ENCODE measurements at regions not wholly inside any gene's neighbourhood (a gene's known extent, or its start where the extent isn't known, plus 50 kb on each side); places are given as distances from the start of the nearest gene placed in this dataset.
"Not testable (repeated sequence)": the region's sequence is repeated elsewhere in the genome, so short reads cannot be mapped to it uniquely, and the experiment has no call there.

DNA sequence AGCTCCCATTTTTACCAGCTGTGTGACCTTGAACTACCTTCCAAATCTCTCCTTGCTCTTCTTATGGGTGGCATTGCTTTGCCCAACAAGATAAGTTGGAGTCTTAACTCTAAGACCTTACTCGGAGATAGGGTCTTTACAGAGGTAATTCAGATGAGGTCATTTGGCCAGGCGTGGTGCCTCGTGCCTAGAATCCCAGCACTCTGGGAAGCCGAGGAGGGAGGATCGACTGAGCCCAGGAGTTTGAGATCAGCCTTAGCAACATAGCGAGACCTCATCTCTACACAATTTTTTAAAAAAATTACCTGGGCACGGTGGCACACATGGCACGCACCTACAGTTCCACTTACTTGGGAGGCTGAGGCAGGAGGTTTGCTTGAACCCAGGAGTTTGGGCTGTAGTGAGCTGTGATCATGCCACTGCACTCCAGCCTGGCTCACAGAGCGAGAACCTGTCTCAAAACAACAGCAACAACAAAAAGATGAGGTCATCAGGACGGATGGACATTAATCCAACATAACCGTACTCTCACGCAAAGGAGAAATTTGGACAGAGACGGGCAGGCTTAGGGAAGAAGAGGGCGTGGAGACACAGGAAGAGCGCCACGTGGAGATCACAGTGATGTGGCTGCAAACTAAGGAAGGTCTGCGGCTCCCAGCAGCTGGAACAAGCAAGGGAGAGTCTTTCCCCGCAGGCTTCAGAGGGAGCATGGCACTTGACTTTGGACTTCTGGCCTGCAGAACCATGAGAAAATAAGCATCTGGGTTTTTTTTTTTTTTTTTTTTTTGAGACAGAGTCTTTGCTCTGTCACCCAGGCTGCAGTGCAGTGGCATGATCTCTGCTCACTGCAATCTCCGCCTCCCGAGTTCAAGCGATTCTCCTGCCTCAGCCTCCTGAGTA, 122.3 kb upstream of the CARD11 start:
- no peak for DNase-seq

DNA sequence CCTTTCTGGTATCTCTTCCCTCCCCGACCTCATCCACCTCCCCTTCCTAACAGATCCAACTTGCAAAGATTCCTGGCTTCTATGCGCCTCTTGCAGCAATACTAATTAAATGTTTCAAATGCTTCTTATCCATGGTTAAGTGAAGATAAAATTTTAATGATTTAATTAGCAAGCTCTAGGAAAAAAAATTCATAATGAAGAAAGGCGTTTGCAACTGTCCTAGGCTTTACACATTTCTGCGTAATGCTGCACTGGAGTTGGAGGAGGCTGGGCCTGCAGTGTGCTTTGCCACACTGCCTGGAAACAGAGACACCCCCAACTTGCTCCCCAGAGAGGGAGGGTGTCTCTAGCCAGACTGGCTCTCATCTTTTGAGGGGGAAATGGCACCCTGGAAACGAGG, 123.9 kb upstream of the CARD11 start:
- DNase-seq = no peak

DNA sequence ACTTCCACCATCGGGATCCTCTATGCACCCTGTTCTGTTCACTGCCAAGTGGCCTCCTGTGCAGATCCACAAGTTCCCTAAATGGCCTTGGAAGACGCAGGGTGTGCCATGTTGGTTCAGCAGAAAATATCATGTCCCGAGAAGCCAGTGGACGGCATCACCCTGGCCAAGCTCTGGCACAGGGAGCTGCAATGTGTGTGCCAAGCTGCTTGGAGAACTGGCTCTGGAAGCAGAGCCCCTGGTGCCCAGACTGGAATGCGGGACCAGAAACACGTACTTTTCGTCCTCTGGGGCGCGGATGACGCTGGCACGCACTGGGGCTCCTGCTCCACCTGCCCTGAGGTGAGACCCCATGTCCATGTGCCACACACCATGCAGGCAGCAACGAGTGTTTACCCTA, 124.7 kb upstream of the CARD11 start:
- no peak for DNase-seq

DNA sequence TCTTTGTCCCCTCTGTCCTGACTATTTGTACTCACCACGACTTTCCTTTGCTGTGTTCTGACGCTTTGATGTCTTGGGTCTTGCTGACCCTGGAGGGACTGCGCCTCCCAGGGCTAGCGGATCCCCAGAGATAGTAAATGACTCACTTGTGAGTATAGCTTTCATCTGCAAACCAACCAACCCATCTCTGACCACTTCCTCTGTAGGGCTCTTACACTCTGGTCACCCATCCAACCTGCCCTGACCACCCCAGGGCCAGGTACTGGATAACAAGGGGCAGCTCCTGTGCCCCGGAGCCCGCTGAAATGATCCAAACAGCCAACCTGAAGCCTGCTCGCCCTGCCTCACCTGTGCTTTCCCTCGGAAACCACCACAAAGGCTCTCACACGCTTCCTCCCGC, 125.2 kb upstream of the CARD11 start:
- no peak for DNase-seq

DNA sequence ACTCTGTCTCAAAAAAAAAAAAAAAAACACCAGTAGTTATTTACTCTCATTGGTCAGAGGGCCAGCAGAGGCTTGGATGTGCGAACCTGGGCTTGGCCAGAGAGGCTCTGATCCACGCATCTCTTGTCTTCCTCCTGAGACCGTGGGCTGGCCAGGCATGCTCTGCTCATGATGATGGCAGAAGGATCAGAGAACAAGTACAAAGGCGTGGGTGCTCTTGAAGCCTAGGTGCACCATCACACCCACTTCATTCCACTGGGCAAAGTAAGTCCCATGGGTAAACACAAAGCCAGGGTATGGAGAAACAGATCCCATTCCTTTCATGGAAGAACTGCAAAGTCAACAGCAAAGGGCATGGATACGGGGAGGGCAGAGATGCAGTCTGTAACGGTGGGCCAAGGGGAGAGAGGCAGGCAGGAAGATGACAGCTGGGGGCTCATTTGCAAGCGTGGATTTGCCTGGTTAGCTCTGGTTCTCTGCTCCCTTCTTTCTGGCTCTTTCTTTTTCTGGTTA, 128.2 kb upstream of the SDK1 start:
- no peak for DNase-seq

DNA sequence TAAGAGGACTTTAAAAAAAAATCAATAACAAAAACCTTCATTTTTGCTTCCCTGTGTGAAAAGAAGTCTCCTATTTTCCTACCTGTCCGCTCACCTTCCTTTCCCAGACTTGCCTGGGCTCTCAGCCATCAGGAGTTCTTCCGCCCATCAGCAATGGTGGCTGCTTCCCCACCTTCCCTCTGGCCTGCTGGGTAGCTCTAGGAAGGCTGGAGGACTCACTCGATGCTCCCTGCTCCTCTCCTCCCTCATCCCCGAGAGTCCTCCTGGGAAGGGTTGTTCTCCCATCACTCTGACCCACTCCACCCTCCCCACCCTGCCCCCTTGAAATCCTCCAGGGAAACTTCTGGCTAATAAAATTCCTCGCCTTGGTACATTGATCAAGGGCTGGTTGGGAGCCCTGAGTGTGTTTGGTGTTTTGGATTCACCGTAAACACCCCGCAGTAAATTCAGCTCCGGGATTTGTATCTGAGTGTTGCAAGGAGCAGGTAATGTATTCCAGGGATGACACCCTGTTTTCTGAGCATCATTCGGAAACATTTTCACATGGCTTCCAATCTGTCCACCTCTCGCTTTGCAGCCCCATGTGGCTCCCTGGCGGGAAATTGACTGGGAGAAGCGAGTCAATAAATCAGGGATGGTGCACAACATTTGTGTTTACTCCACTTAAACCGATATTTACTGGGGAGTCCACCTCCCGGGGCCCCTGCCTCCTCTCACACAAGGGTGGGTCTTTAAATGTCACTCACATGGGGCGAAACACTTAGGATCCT, 126.4 kb upstream of the SDK1 start:
- no peak for DNase-seq

DNA sequence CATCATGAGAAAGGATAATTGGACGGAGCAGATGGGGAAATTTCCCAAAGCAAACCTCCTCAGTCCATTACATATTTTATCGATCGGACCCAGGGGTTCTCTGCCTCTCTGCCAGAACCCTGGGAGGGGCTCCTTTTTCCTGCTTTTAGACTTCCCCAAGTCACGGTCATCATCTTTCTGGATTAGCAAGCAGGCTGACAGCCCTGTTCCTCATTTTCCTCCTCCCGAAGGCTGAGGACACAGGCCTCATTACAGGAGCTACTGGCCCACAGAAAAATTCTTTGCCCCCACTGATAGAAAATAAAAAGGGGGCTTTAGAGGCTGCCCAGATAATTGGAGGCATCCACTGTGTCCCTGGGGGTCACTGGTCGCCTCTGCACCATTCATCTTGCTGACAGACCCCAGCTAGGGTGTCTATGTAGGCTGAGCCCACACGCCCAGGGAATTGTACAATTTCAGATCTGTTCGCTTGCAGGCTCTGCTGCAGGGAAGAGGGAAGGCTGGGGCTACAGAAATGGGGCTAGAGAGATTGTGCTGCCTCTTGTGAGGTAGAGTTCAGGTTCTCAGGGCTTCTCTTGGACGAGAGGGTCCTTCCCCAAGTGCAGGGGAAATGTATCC, 125.7 kb upstream of the SDK1 start:
- DNase-seq = no peak

DNA sequence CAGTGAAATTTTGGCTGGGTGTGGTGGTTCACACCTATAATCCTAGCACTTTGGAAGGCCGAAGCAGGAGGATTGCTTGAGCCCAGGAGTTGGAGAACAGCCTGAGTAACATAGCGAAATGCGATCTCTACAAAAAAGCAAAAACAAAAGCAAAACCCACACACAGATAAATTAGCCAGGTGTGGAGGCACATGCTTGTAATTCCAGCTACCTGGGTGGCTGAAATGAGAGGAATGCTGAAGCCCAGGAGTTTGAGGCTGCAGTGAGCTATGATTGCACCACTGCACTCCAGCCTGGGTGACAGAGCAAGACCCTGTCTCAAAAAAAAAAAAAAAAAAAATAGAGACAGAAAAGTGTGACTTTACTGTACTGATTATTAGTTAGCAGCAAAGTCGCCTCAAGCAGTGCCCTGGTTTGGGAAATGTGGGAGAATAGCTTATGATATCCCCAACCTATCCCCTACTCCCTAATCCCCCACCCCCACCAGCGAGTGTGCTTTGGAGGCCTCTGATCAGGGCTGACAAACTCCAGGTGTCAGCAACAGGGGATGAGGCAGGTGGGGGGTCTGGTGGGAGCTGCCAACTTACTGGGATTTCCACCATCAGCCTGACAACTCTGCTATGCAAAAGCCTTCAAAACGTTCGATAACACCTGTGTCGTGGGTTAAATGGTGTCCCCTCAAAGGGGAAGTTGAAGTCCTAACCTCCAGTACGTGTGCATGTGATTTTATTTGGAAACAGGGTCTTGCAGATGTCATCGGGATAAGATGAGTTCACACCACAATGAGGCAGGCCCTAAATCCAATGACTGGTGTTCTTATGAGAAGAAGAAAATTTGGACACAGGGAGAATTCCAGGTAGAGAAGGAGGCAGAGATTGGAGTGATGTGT, 124.7 kb upstream of the SDK1 start:
- no peak for DNase-seq

DNA sequence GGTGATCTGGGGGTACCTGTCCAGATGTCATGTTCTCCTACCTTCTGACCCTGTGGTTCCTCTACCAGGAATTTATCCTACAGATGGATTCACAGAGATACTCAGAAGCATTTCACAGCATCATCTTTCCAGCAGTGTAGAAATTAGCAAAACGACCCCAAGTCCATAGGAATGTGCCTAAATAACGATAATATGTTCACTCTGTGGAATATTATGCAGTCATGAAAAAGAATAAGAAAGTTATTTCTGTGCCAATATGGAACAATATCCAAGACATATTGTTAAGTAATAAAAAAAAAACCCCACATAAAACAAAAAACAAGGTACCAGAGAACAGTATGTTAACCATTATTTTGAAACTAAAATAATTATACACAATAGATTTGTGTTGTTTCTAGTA, 123.8 kb upstream of the SDK1 start:
- no peak for DNase-seq

DNA sequence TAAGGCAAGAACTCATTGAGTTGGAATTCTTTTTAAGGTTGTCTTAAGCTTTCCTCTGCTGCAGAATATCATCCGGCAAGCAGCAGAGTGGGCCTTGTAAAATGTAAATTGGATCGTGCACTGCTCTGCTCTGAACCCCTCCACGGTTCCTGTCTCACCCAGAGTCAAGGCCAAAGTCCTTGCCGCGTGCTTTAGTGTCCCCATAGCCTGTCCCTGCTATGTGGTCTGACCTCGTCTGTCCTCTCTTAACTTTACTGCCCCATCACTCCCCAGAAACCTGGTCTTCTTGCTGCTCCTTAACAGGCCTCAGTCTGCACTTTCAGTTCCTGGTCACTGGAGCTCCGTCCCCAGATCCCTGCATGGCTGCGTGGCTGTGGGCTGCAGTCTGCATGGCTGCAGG, 121.6 kb upstream of the SDK1 start:
- DNase-seq = no peak

DNA sequence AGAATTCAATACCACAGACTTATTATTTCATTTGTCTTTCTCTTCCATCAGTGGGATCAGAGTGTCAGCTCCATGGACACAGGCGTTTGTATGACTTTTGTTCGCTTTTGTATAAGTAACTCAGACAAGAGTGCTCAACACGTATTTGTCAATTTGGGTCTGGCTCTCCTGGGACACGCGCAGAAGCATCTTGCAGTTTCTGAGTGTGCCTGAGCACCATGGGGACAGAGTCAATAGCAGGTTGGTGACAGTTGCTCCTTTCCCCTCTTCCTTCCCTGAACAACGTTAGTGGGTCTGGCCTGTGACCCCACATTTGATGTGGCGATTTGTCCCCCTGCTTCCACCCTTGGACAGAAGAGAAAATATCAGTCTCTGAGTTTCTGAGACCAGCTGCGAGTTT, 120.4 kb upstream of the SDK1 start:
- DNase-seq = no peak

DNA sequence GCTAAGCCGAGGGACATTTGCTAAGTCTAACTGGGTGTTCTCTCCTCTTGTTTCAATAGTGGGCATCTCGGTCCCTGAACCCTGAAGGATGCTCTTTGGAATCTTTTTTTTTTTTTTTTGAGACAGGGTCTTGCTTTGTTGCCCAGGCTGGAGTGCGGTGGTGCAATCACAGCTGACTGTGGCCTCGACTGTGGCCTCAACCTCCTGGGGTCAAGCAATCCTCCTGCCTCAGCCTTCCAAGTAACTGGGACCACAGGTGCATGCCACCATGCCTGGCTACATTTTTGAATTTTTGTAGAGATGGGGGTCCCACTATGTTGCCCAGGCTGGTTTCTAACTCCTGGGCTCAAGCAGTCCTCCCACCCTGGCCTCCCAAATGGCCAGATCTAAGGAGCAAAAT, 119.0 kb upstream of the SDK1 start:
- DNase-seq = not testable (repeated sequence)

DNA sequence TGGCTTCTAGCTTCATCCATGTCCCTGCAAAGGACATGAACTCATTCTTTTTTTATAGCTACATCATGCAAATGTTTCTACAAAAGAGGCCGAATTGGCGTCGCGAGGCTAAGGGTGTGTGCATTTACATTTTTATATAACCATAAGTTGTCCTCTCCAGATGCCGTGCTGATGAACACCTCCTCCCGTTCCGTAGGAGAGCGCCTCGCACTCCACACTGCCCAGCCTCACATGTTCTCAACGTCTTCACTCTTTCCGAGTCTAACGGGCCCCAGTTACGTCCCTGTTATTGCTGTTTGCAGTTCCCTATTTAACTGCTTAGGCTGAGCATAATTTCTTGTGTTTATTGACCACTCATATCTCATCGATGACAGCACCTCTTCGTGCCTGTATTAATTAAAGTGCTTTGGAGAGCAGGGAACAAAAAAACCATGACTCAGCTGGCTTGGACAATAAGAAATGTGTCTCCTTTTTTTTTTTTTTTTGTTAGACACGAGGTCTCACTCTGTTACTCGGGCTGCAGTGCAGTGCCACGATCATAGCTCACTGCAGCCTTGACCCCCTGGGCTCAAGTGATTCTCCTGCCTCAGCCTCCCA, 113.5 kb upstream of the SDK1 start:
- no peak for DNase-seq

DNA sequence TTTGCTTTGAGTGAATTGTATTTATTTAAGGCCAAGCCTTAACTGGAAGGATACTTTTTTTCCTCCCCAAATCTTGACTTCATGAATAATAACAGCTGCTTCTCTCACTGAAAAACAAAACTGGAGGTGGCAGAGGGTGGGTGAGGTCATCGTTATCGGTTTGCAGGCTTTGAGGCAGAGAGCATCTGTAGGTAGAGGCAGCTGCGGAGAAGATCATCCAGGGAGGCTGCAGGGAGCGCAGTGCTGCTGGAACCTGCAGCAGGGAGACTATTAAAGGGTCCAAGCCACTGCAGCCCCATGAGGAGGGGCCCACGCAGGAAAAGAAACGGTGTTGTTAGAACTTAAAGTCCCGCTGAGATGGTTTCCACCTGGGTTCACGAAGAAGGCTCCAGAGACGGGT, 112.1 kb upstream of the SDK1 start:
- no peak for DNase-seq

DNA sequence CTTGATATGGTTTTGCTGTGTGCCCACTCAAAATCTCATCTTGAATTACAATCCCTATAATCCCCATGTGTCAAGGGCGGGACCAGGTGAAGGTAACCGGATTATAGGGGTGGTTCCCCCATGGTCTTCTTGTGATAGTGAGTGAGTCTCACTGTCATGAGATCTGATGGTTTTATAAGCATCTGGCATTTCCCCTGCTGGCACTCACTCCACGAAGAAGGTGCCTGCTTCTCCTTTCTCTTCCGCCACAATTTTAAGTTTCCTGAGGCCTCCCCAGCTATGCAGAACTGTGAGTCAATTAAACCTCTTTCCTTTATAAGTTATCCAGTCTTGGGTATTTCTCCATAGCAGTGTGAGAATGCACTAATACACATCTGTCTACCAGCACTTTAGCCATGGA, 109.5 kb upstream of the SDK1 start:
- no peak for DNase-seq

DNA sequence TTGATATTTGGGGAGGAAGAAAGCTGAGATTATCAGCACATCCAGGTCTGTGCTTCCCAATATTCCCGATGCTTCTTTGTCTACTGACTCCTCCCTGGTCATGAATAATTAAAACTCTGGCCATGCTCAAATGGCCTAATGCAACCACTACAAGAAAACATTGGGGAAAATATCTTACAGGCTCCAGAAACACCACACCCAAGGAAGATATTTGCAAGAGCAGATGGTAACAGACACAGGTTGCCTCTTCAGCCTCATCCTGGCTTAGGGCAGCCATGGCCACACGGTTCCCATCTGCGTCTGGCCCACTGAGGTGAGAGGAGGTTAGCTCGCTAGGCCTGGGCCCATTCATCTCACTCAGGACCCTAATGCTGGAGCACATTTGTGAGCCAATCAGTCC, 108.4 kb upstream of the SDK1 start:
- no peak for DNase-seq

DNA sequence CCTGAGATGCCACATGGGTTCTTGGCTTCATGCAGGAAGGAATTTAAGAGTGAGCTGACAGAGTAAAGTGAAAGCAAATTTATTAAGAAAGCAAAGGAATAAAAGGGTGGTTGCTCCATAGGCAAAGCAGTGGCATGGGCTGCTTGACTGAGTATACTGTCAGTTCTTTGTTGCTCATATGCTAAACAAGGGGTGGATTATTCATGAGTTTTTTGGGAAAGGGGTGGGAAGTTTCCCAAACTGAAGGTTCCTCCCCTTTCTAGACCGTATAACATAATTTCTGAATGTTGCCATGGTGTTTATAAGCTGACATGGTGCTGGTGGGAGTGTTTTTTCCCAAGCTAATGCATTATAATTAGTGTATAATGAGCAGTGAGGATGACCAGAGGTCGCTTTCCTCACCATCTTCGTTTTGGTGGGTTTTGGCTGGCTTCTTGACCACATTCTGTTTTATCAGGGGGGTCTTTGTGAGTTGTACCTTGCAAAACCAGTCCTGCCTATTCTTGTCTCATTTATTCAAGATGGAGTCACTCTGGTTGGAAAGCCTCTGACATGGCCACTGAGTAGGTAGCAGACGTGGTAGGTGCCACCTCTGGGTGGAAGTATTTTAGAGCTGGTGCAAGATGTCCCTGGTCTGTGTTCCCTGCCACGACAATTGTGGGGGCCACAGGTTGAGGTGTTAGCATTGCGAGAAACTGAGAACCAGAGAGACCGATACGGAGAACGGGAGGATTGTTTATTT, 107.5 kb upstream of the SDK1 start:
- no peak for DNase-seq

DNA sequence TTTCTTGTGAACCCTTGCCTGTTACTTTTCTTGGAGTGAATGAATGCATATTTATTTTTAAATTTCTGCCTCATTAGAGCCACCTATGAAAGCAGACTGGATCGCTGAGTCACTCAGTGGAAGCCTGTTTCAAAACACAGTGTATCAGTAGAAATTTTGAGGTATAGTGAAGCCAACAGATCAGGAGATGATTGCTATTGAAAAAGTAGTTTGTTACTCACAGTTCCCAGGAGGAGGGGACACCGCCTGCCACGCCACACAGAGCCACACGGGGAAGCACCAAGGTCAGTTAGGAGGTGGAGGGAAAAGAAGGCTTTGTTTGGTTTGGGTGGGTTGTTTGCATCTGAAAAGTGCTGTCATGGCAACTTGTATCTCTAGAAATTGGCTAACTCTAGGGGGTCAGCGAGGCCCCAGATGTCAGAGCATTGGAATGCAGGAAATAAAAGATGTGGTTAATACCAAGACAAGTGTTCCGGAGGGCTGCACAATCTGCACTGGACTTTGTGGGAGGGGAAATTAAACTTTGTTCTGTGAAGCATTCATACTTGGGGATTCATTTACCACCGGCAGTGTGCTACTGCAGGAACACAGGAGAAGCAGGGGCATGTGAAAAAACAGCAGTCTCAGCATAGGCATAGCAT, 106.4 kb upstream of the SDK1 start:
- DNase-seq = no peak

DNA sequence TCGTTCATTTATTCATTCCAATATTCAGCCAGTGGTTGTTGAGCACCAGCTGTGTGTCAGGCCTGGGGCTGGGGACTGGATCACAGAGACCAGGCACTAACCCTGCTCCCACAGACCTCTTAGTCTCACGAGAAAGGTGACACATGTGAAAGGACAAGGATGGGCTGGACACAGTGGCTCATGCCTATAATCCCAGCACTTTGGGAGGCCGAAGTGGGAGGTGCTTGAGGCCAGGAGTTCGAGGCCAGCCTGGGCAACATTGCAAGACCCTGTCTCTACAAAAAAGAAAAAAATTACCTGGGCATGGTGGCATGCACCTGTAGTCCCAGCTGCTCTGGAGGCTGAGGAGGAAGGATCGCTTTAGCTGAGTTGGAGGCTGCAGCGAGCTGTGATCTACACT, 105.9 kb upstream of the SDK1 start:
- DNase-seq = no peak

DNA sequence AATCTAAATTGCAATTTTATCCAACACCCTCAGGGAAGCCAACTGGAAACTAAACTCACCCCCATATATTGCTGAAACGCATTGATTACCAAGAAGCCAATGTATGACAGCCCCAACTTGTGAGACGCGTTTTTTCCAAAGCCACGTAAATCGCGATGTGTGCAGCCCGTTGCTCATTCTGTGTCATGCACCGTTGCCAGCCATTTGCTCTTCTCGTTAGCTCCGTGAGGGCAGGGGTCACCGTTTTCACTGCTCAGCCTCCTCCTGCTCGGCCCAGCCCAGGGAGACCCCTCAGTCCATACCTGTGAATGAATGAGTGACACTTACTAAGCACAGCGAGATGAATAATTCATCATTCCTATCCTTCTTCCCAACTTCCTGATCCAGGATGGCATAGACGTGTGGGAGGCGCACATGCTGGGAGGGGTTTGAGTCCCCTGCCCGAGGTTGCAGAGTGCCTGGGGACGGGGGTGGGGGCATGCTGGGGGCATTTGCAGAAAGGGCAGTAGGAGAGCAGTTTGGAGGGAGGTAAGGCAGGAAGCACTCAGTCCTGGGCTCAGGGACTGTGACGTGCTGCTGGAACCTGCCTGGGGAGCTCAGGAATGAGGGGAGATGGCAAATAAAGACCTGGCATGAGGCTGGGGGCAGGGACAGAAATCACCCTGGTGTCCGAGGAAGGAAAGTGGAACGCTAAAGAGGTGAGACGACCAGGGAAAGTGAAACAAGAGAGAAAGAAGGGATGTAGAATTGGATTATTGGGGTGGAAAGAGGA, 104.2 kb upstream of the SDK1 start:
- DNase-seq = no peak
